ENCODE measurements at regions not wholly inside any gene's neighbourhood (a gene's known extent, or its start where the extent isn't known, plus 50 kb on each side); places are given as distances from the start of the nearest gene placed in this dataset.
A peak's percentile ranks its signal among the peaks of the same experiment; 100 is the strongest.
"Not testable (repeated sequence)": the region's sequence is repeated elsewhere in the genome, so short reads cannot be mapped to it uniquely, and the experiment has no call there.

DNA sequence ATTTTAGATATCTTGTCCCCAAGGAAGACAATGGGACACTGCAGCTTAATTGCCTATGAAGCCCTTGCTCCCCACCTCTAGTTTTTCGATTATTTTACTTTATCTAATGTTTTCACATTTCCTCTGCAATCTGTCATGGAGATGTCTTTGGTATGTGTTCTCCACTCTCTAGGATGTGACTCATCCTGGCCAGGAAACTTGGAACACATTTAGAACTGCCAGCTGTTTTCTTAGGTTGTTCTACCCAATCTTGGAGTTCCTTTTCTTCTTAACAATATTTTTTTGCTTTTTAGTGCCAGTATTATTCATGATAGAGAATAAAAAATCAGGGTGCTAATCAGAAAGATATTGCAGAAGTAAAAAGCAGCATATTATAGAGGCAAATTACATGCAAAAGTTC, 101.7 kb upstream of the CLEC14A start:
- Histone ChIP-seq H3K4ac (ENCODE audit: low read depth, low read length) (peak overlapping the region; percentile 69; the same call in 1 of the 2 replicates), H4K91ac (ENCODE audit: insufficient read depth, low read depth, low read length) (no peak overlapping the region), H3K4me3 (ENCODE audit: insufficient read depth, low read depth, low read length) (no peak overlapping the region), H3K9ac (ENCODE audit: low read depth, low read length) (no peak overlapping the region), H4K20me1 (ENCODE audit: insufficient read depth, low read length) (no peaks in the 10 kb centered on the region), H2BK15ac (ENCODE audit: low read depth, low read length) (no peak overlapping the region; the same call in 2 of the 3 replicates), H3K4me2 (ENCODE audit: low read depth, low read length) (peak overlapping the region; percentile 85; the same call in 1 of the 2 replicates), H2BK120ac (ENCODE audit: low read depth, low read length) (peak overlapping the region; percentile 83; the same call in 1 of the 2 replicates), H3K9me3 (ENCODE audit: control insufficient read depth, insufficient read depth, low read length) (peaks cover 2% of the 10 kb centered on the region), H2AK9ac (replicated peaks; ENCODE audit: low read depth, low read length, poor library complexity) (no peak overlapping the region), H3K56ac (ENCODE audit: extremely low read depth, insufficient read depth, low read length) (no peak overlapping the region), H2BK20ac (ENCODE audit: low read depth, low read length) (peak overlapping the region; percentile 91; the same call in 1 of the 2 replicates), H2AFZ (replicated peaks; ENCODE audit: low read length, poor library complexity) (no peak overlapping the region), H3K36me3 (ENCODE audit: control insufficient read depth, insufficient read depth, low read length) (no peaks in the 10 kb centered on the region), H3K18ac (ENCODE audit: low read depth, low read length) (peak overlapping the region; percentile 91; the same call in 1 of the 2 replicates), H3K27me3 (ENCODE audit: control insufficient read depth, insufficient read depth, low read length) (no peaks in the 10 kb centered on the region), H2AK5ac (ENCODE audit: low read depth, low read length) (no peak overlapping the region), H3K9me1 (ENCODE audit: insufficient read depth, low read length) (no peaks in the 10 kb centered on the region), H3K79me1 (ENCODE audit: low read depth in 1 of 2, low read length in 2 of 2) (no peaks in the 10 kb centered on the region), H3K23ac (ENCODE audit: low read depth, low read length) (no peak overlapping the region), H3K14ac (replicated peaks; ENCODE audit: low read depth, low read length) (no peak overlapping the region; the same call in 1 of the 2 replicates), H3K27ac (ENCODE audit: insufficient read depth, low read length) (no peak overlapping the region), H2BK5ac (ENCODE audit: low read depth, low read length, poor library complexity, severe bottlenecking) (peak overlapping the region; percentile 96), H4K5ac (ENCODE audit: low read depth, low read length) (peak overlapping the region; percentile 16; the same call in 1 of the 2 replicates), H3K4me1 (ENCODE audit: control insufficient read depth, insufficient read depth, low read length) (peaks cover 3% of the 10 kb centered on the region; the same call in 1 of the 2 replicates), H4K8ac (ENCODE audit: low read depth in 2 of 2, low read length in 2 of 2) (peak overlapping the region in 1 of 2 experiments; percentile 85; a peak in 2 of 4 replicates)
- WGBS, 2 experiments (ENCODE audit: extremely low coverage in 2 of 2, insufficient read length in 1 of 2), result no CpG with 5 or more reads among the region's 1 CpG
- in situ Hi-C loops (cut with MboI; ENCODE audit: low sequenced_read_pairs), result no loop called here
- no TSS peak for BruUV-seq (replicated peaks)
- DNase-seq (peak; percentile 92), ATAC-seq (ENCODE audit: low read depth) (peak; percentile 94)
- intact Hi-C loops (cut with micrococcal nuclease), result no loop called here
- TF ChIP-seq, protein P1, sequence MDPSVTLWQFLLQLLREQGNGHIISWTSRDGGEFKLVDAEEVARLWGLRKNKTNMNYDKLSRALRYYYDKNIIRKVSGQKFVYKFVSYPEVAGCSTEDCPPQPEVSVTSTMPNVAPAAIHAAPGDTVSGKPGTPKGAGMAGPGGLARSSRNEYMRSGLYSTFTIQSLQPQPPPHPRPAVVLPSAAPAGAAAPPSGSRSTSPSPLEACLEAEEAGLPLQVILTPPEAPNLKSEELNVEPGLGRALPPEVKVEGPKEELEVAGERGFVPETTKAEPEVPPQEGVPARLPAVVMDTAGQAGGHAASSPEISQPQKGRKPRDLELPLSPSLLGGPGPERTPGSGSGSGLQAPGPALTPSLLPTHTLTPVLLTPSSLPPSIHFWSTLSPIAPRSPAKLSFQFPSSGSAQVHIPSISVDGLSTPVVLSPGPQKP (IDR thresholded peaks at IDR 0.05; ENCODE audit: borderline replicate concordance, low read depth, low read length), result no peak
- peak; percentile 64; the same call in 1 of the 2 replicates for TF ChIP-seq FOS (IDR thresholded peaks at IDR 0.05; ENCODE audit: low read depth, low read length)
- dilution Hi-C loops (cut with HindIII; ENCODE audit: low sequenced_read_pairs, unreplicated experiment), result no loop called here
- ChIA-PET CTCF (interaction anchor here (0.9 kb wide), 1 partner anchor 157 kb away, joined by 3 read pairs; no protein-coding TSS in a partner anchor), POLR2A (ENCODE audit: unreplicated experiment) (no interaction called here)

- H3K23ac ChIP-seq (ENCODE audit: low read depth, low read length); H4K91ac ChIP-seq (ENCODE audit: insufficient read depth, low read depth, low read length); CTCF ChIA-PET; H4K20me1 ChIP-seq (ENCODE audit: insufficient read depth, low read length); H3K9ac ChIP-seq (ENCODE audit: low read depth, low read length); H3K4ac ChIP-seq (ENCODE audit: low read depth, low read length); H2BK15ac ChIP-seq (ENCODE audit: low read depth, low read length); H3K56ac ChIP-seq (ENCODE audit: extremely low read depth, insufficient read depth, low read length); dilution Hi-C loops (cut with HindIII; ENCODE audit: low sequenced_read_pairs, unreplicated experiment); H3K4me2 ChIP-seq (ENCODE audit: low read depth, low read length); H3K14ac ChIP-seq (replicated peaks; ENCODE audit: low read depth, low read length); H4K8ac ChIP-seq (ENCODE audit: low read depth in 2 of 2, low read length in 2 of 2); H3K4me3 ChIP-seq (ENCODE audit: insufficient read depth, low read depth, low read length); H2AFZ ChIP-seq (replicated peaks; ENCODE audit: low read length, poor library complexity); H3K27ac ChIP-seq (ENCODE audit: insufficient read depth, low read length); POLR2A ChIA-PET (ENCODE audit: unreplicated experiment); H3K27me3 ChIP-seq (ENCODE audit: control insufficient read depth, insufficient read depth, low read length); H3K36me3 ChIP-seq (ENCODE audit: control insufficient read depth, insufficient read depth, low read length); H2AK5ac ChIP-seq (ENCODE audit: low read depth, low read length); BruUV-seq (replicated peaks); H3K9me1 ChIP-seq (ENCODE audit: insufficient read depth, low read length); H2BK120ac ChIP-seq (ENCODE audit: low read depth, low read length); H2BK20ac ChIP-seq (ENCODE audit: low read depth, low read length); ATAC-seq (ENCODE audit: low read depth); intact Hi-C loops (cut with micrococcal nuclease); H4K5ac ChIP-seq (ENCODE audit: low read depth, low read length); in situ Hi-C loops (cut with MboI; ENCODE audit: low sequenced_read_pairs); H3K79me1 ChIP-seq (ENCODE audit: low read depth in 1 of 2, low read length in 2 of 2); H2BK5ac ChIP-seq (ENCODE audit: low read depth, low read length, poor library complexity, severe bottlenecking); DNase-seq; H2AK9ac ChIP-seq (replicated peaks; ENCODE audit: low read depth, low read length, poor library complexity); H3K18ac ChIP-seq (ENCODE audit: low read depth, low read length); H3K4me1 ChIP-seq (ENCODE audit: control insufficient read depth, insufficient read depth, low read length); H3K9me3 ChIP-seq (ENCODE audit: control insufficient read depth, insufficient read depth, low read length): not testable (repeated sequence)
- WGBS, 2 experiments (ENCODE audit: extremely low coverage in 2 of 2, insufficient read length in 1 of 2), result no CpG with 5 or more reads among the region's 2 CpGs
Measured at GRCh38 chr14:38355473-38355872, 99.6 kb upstream of the CLEC14A start.
